HG03571 (cell line): ENCODE measurements at regions not wholly inside any gene's neighbourhood (a gene's known extent, or its start where the extent isn't known, plus 50 kb on each side); places are given as distances from the start of the nearest gene placed in this dataset.
"Not testable (repeated sequence)": the region's sequence is repeated elsewhere in the genome, so short reads cannot be mapped to it uniquely, and the experiment has no call there.

Experiments
- ATAC-seq: cut with Tn5 transposase; IDR thresholded peaks from one replicate; pipeline ENCODE4 v1.9.1; 2021; ENCODE audit not compliant: unreplicated experiment

GRCh38 chr1:149274493-149274892, 171.1 kb upstream of the NBPF9 start:
- not testable (repeated sequence) for ATAC-seq

- not testable (repeated sequence) for ATAC-seq
Observed at GRCh38 chr1:149275802-149276201, 172.5 kb upstream of the NBPF9 start.

DNA sequence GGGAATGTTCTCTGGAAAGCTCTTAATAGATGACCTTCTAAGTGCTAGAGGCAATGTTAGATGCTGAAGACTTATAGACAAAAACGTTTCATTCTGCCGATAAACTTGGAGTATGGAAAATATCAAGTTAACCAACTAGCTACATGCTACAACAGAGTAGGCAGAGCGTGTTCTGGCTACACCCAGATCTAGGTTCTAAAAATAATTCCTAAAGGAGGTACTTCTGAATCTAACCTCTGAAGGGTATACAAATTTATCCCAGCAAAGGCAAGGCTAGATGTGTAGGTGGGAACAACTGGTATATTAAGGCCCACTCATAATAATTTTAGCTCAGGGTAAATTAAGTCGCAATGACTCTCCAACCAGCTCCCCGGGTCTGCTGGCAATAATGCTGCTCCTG, 173.1 kb upstream of the NBPF9 start:
- ATAC-seq = not testable (repeated sequence)

DNA sequence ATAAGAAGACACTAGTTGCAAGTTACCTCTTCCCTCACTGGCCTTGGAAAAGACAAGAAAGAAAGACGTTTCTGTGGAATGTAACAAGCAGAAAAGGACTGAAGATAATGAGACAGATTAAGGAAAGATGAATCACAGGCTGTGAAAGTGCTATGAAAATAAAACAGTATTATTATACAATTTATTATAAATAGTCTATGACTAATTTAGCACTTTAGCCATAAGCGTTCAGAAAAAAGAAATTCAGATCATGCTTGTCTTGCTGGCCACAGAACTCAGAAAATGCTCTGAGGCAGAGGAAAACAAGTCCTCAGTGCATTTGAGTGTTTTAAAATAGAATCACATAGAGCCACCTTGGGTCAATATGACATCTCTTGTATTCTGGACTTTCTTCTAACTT, 174.8 kb upstream of the NBPF9 start:
- not testable (repeated sequence) for ATAC-seq

DNA sequence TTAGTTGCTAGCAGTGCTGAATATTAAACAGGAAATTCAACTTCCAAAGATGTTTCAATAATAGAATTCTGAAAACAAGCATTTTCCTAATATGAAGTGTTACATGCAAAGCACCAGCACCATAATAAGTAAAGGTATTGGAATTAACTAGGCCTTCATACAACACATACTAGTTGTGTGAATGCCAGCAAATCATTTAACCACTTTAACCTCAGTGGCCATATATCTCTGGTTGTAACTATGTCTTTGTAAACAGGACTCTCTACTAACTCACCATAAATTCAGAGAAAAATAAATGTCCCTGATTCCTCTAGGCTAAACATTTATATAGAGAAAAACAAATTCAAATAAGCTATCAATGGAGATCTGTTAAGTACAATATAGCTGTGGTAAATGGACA, 175.7 kb upstream of the NBPF9 start:
- ATAC-seq = not testable (repeated sequence)

GRCh38 chr1:149279512-149279911, 176.2 kb upstream of the NBPF9 start:
- ATAC-seq = not testable (repeated sequence)

GRCh38 chr1:149284773-149285172, 181.4 kb upstream of the NBPF9 start:
- not testable (repeated sequence) for ATAC-seq

DNA sequence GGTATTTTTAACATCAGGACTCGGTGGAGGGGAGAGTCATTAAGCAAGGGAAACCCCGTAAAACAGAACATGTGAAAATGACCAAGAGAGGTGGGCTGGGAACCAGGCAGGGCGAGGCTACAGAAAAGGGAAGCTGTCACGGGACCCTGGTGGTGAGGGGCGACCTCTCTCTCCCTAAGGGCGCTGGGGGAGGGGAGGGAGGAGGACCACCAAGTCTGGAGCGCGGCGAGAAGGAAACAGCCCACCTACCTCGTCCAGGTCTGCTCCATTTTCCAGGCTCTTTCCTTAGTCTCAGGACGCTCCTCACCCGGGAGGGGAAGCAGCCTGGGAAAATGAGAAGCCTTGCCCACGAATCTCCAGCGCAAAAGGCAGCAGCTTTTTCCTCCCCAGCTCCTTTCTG, 181.9 kb upstream of the NBPF9 start:
- not testable (repeated sequence) for ATAC-seq

GRCh38 chr1:149285638-149286037, 182.3 kb upstream of the NBPF9 start:
- ATAC-seq = not testable (repeated sequence)

GRCh38 chr1:149288580-149288979, 185.2 kb upstream of the NBPF9 start:
- not testable (repeated sequence) for ATAC-seq

- ATAC-seq = not testable (repeated sequence)
Observed at GRCh38 chr1:149300478-149301218, 174.2 kb upstream of the NBPF19 start.

- not testable (repeated sequence) for ATAC-seq
Observed at GRCh38 chr1:149301282-149301681, 173.6 kb upstream of the NBPF19 start.

- ATAC-seq = not testable (repeated sequence)
Observed at GRCh38 chr1:149304796-149305195, 170.0 kb upstream of the NBPF19 start.

DNA sequence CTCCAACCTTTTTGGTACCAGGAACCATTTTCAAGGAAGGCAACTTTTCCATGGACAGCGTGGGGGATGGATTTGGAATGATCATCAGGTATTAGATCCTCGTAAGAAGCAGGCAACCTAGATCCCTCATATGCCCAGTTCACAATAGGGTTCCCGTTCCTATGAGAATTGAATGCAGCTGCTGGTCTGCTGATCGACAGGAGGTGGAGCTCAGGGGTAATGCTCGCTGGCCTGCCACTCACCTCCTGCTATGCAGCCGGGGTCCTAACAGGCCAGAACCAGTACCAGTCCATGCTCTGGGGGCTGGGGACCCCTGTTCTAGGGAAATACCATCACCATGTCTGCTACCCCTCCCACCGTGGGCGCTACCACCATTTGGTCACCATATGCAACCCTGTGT, 167.2 kb upstream of the NBPF19 start:
- not testable (repeated sequence) for ATAC-seq

GRCh38 chr1:149314921-149315320, 159.9 kb upstream of the NBPF19 start:
- ATAC-seq = not testable (repeated sequence)

- ATAC-seq = not testable (repeated sequence)
Observed at GRCh38 chr1:149320971-149321731, 153.7 kb upstream of the NBPF19 start.

GRCh38 chr1:149321732-149322016, 153.2 kb upstream of the NBPF19 start:
- not testable (repeated sequence) for ATAC-seq

DNA sequence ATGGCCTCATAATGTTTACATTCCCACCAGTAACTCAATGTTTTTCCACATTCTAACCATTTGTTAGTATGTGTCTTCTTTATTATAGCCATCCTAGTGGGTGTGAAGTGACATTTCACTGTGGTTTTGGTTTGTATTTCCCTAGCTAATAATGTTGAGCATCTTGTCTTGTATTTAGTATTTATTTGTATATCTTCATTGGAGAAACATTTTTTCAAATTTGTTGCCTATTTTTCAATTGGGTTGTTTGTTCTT, 144.8 kb upstream of the NBPF19 start:
- not testable (repeated sequence) for ATAC-seq

GRCh38 chr1:149336082-149336481, 138.8 kb upstream of the NBPF19 start:
- not testable (repeated sequence) for ATAC-seq

- ATAC-seq = not testable (repeated sequence)
Observed at GRCh38 chr1:149338221-149338691, 136.6 kb upstream of the NBPF19 start.

GRCh38 chr1:149338698-149339097, 136.1 kb upstream of the NBPF19 start:
- not testable (repeated sequence) for ATAC-seq

GRCh38 chr1:149349448-149349847, 125.4 kb upstream of the NBPF19 start:
- not testable (repeated sequence) for ATAC-seq
